ENCODE measurements at regions not wholly inside any gene's neighbourhood (a gene's known extent, or its start where the extent isn't known, plus 50 kb on each side); places are given as distances from the start of the nearest gene placed in this dataset.
A peak's percentile ranks its signal among the peaks of the same experiment; 100 is the strongest.

DNA sequence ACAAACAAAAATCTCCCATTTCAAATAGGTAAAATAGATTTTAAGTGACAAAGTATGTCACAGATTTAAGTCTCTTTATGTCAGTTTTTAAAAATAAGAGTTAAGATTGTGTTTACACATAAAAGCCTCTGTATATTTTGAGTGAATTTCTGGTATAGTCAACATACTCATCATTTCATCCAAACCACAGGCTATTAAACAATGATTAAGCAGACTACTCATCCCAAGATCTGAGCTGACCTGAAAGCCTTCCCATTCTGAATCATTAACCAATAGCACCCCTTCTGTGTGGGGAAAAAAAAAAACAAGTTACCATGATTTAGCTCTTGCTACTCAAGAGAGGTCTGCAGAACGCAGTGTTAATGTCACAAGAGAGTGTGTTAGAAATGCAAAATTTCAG lies 284.4 kb upstream of the NBEA start:
- H4K8ac ChIP-seq (replicated peaks; ENCODE audit: insufficient read length, low read depth, low read length), result no peak overlapping the region
- Mint-ChIP-seq H3K27me3 (ENCODE audit: low read depth) (no peaks in the 10 kb centered on the region), H3K9me3 (peaks cover 4 to 8% of the 10 kb centered on the region in 2 experiments; a peak in 3 of 5 replicates), H3K36me3 (ENCODE audit: insufficient read depth in 1 of 3, low read depth in 3 of 3) (peaks cover 3 to 6% (median 4%) of the 10 kb centered on the region in 3 experiments; a peak in 6 of 7 replicates), H3K4me1 (no peaks in the 10 kb centered on the region), H3K4me3 (no peak overlapping the region), H3K27ac (0 out of 7 replicates have a peak overlapping the region, but pooled peaks of 1 of the 3 experiments have one; percentile 69)
- WGBS (ENCODE audit: extremely low coverage, insufficient read length, low lambda C conversion rate), result no CpG with 5 or more reads among the region's 1 CpG
- no peaks in the 10 kb centered on the region for H3K79me2 ChIP-seq (ENCODE audit: insufficient read depth, low read length)
- no peak overlapping the region for H2BK20ac ChIP-seq (ENCODE audit: low read depth, low read length, poor library complexity, severe bottlenecking)
- H2BK5ac ChIP-seq (ENCODE audit: insufficient read length, low read length), result no peak overlapping the region
- H4K91ac ChIP-seq (ENCODE audit: insufficient read length, low read depth, low read length), result no peak overlapping the region
- no peak overlapping the region for H2AFZ ChIP-seq (ENCODE audit: low read length)
- H4K20me1 ChIP-seq (ENCODE audit: control insufficient read depth, insufficient read depth, insufficient read length), result no peaks in the 10 kb centered on the region
- no peak overlapping the region for H3K56ac ChIP-seq (ENCODE audit: insufficient read length, low read depth, low read length)
- H3K4me1 ChIP-seq (ENCODE audit: insufficient read depth, low read length), result no peaks in the 10 kb centered on the region
- no peak overlapping the region for H3K9ac ChIP-seq (ENCODE audit: extremely low read depth, insufficient read length, low read length)
- no peak overlapping the region for H2BK120ac ChIP-seq (ENCODE audit: low read depth, low read length, poor library complexity, severe bottlenecking)
- no peaks in the 10 kb centered on the region for H3K27me3 ChIP-seq (ENCODE audit: insufficient read depth, low read length)
- DNase-seq, result no peak
- no peak overlapping the region for H4K5ac ChIP-seq (ENCODE audit: insufficient read length, low read depth, low read length)
- H3T11ph ChIP-seq (ENCODE audit: low read length), result no peak overlapping the region
- no peaks in the 10 kb centered on the region for H3K79me1 ChIP-seq (ENCODE audit: insufficient read depth, low read depth, low read length, poor library complexity, severe bottlenecking)
- no peak overlapping the region for H3K4me2 ChIP-seq (ENCODE audit: insufficient read depth, insufficient read length, low read length)
- no peak overlapping the region for H3K14ac ChIP-seq (ENCODE audit: insufficient read depth, low read length)
- H3K23me2 ChIP-seq (ENCODE audit: insufficient read length, low read depth, low read length, poor library complexity, severe bottlenecking), result no peaks in the 10 kb centered on the region
- no peak overlapping the region for H3K27ac ChIP-seq (ENCODE audit: insufficient read length, low read depth, low read length)
- H2AK5ac ChIP-seq (ENCODE audit: insufficient read length, low read length), result no peak overlapping the region
- no peak overlapping the region for H3K18ac ChIP-seq (ENCODE audit: insufficient read length, low read depth, low read length)
- H3K4ac ChIP-seq (ENCODE audit: low read depth, low read length), result no peak overlapping the region
- TF ChIP-seq, protein P1, sequence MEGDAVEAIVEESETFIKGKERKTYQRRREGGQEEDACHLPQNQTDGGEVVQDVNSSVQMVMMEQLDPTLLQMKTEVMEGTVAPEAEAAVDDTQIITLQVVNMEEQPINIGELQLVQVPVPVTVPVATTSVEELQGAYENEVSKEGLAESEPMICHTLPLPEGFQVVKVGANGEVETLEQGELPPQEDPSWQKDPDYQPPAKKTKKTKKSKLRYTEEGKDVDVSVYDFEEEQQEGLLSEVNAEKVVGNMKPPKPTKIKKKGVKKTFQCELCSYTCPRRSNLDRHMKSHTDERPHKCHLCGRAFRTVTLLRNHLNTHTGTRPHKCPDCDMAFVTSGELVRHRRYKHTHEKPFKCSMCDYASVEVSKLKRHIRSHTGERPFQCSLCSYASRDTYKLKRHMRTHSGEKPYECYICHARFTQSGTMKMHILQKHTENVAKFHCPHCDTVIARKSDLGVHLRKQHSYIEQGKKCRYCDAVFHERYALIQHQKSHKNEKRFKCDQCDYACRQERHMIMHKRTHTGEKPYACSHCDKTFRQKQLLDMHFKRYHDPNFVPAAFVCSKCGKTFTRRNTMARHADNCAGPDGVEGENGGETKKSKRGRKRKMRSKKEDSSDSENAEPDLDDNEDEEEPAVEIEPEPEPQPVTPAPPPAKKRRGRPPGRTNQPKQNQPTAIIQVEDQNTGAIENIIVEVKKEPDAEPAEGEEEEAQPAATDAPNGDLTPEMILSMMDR (conservative IDR thresholded peaks at IDR 0.05), result no peak
- H2BK12ac ChIP-seq (ENCODE audit: insufficient read length, low read depth, low read length), result no peak overlapping the region
- no peaks in the 10 kb centered on the region for H3K9me3 ChIP-seq (ENCODE audit: control insufficient read depth, low read depth, low read length)
- no peak overlapping the region for H2BK15ac ChIP-seq (ENCODE audit: low read depth, low read length)
- H3K23ac ChIP-seq (ENCODE audit: insufficient read length, low read depth, low read length), result no peak overlapping the region

Data from H9 (cell line).